Endothelial cell of umbilical vein (primary cell): ENCODE measurements at regions not wholly inside any gene's neighbourhood (a gene's known extent, or its start where the extent isn't known, plus 50 kb on each side); places are given as distances from the start of the nearest gene placed in this dataset.

Source experiments
- BruUV-seq: library from RNA; stranded (reverse); fragments of 400-500 nt; replicated peaks from 2 replicates; lab custom pipeline; 2021; lab: Mats Ljungman, UMichigan
- CTCF ChIA-PET: fragments of 300-600, 350-600 bp; sonication (Branson Sonifier 250); formaldehyde crosslinking; loops from one replicate; lab custom pipeline; 2021; ENCODE audit warnings: antibody characterized with exemption, inconsistent platforms; lab: Charles Lee
- POLR2A ChIA-PET: fragments of 300-600, 350-600 bp; sonication (Branson Sonifier 250); formaldehyde crosslinking; loops from one replicate; lab custom pipeline; 2021; ENCODE audit warnings: antibody characterized with exemption, inconsistent platforms; lab: Charles Lee
- DNase-seq: peaks from one replicate; pipeline ENCODE4 v3.0.0-alpha.2; 2011; ENCODE audit warnings: low read depth, low spot score
- FAIRE-seq: peaks from 2 replicates; lab custom pipeline; 2011; peaks lifted over from hg19 to GRCh38; lab: Jason Lieb, UNC
- H2AFZ ChIP-seq: 2 replicates; pipeline ENCODE4 v1.6.0; 2012; ENCODE audit warnings: low read depth, low read length, control low read depth, inconsistent platforms
- H3K27ac ChIP-seq: 2 replicates; pipeline ENCODE4 v1.5.1; 2011; ENCODE audit warnings: low read depth, mild to moderate bottlenecking, control low read depth, low read length, moderate library complexity; ENCODE audit not compliant: insufficient read depth
- H3K27me3 ChIP-seq, 2 experiments: 2 replicates each; pipeline versions ENCODE4 v1.6.0 to v1.6.1; 2011; ENCODE audit warnings: low read length in 2 of 2, mixed read lengths in 1 of 2; ENCODE audit not compliant: control insufficient read depth in 2 of 2, insufficient read depth in 2 of 2
- H3K36me3 ChIP-seq, 2 experiments: 2 replicates in 1 of 2; 3 replicates in 1 of 2; pipeline ENCODE4 v1.5.1; 2011; ENCODE audit warnings: low read length in 2 of 2, mild to moderate bottlenecking in 1 of 2, moderate library complexity in 1 of 2; ENCODE audit not compliant: control insufficient read depth in 2 of 2, insufficient read depth in 2 of 2; ENCODE audit errors: extremely low read depth in 1 of 2
- H3K4me1 ChIP-seq: 3 replicates; pipeline ENCODE4 v1.5.1; 2011; ENCODE audit warnings: mild to moderate bottlenecking, low read length; ENCODE audit not compliant: control insufficient read depth, insufficient read depth; ENCODE audit errors: extremely low read depth
- H3K4me2 ChIP-seq: 2 replicates; pipeline ENCODE4 v1.6.1; 2011; ENCODE audit warnings: low read length, control low read depth, mixed read lengths; ENCODE audit not compliant: insufficient read depth
- H3K4me3 ChIP-seq, 3 experiments: fragments of 200-600 bp in 1 of 3; sonication (generic), shearing (Covaris generic) in 1 of 3; replicated peaks in 1 of 3; 2 replicates each; pipeline ENCODE4 v1.5.1; 2011 to 2016; ENCODE audit warnings: control low read depth in 3 of 3, low read length in 3 of 3, mild to moderate bottlenecking in 2 of 3, inconsistent platforms in 1 of 3, low read depth in 1 of 3, moderate library complexity in 1 of 3; ENCODE audit not compliant: insufficient read depth in 1 of 3
- H3K79me2 ChIP-seq: 2 replicates; pipeline ENCODE4 v1.6.0; 2012; ENCODE audit warnings: low read length, inconsistent platforms; ENCODE audit not compliant: control insufficient read depth, insufficient read depth
- H3K9ac ChIP-seq: replicated peaks from 2 replicates; pipeline ENCODE3; 2011; ENCODE audit warnings: low read length, control low read depth; ENCODE audit not compliant: insufficient read depth; ENCODE audit errors: extremely low read depth
- H3K9me1 ChIP-seq: replicated peaks from 3 replicates; pipeline ENCODE4 v1.6.0; 2011; ENCODE audit warnings: mild to moderate bottlenecking, low read length; ENCODE audit not compliant: control insufficient read depth, insufficient read depth; ENCODE audit errors: extremely low read depth
- H3K9me3 ChIP-seq: replicated peaks from 2 replicates; pipeline ENCODE4 v1.5.1; 2012; ENCODE audit warnings: low read length, inconsistent platforms; ENCODE audit not compliant: control insufficient read depth, insufficient read depth
- H4K20me1 ChIP-seq: replicated peaks from 2 replicates; pipeline ENCODE3; 2011; ENCODE audit warnings: mild to moderate bottlenecking, low read length; ENCODE audit not compliant: control insufficient read depth, insufficient read depth; ENCODE audit errors: extremely low read depth
- CTCF ChIP-seq, 2 donors: IDR thresholded peaks; 1 replicate in 1 of 2; 2 replicates in 1 of 2; pipeline ENCODE4 v1.5.1; 2011; ENCODE audit warnings: low read length in 2 of 2, mild to moderate bottlenecking in 2 of 2, moderate library complexity in 2 of 2, control low read depth in 1 of 2, inconsistent platforms in 1 of 2, low read depth in 1 of 2; ENCODE audit not compliant: insufficient read depth in 1 of 2; ENCODE audit errors: extremely low read depth in 1 of 2
- EZH2 ChIP-seq: IDR thresholded peaks from 2 replicates; pipeline ENCODE4 v1.6.1; 2012; ENCODE audit warnings: borderline replicate concordance, low read depth, mild to moderate bottlenecking, moderate library complexity, low read length, inconsistent platforms; ENCODE audit not compliant: severe bottlenecking
- FOS ChIP-seq: IDR thresholded peaks from 2 replicates; pipeline ENCODE4 v1.6.1; 2011; ENCODE audit warnings: mild to moderate bottlenecking, low read length, moderate library complexity, borderline replicate concordance; ENCODE audit not compliant: insufficient read depth
- GATA2 ChIP-seq: IDR thresholded peaks from 2 replicates; pipeline ENCODE4 v1.7.0; 2011; ENCODE audit warnings: low read depth, mild to moderate bottlenecking, moderate library complexity, mixed read lengths, low read length; ENCODE audit not compliant: insufficient read length, insufficient read depth
- JUN ChIP-seq: IDR thresholded peaks from 2 replicates; pipeline ENCODE4 v1.6.1; 2011; ENCODE audit warnings: borderline replicate concordance, low read depth; ENCODE audit not compliant: insufficient read length, insufficient read depth
- MAX ChIP-seq: IDR thresholded peaks from 2 replicates; pipeline ENCODE4 v1.6.1; 2011; ENCODE audit not compliant: insufficient read depth, insufficient read length
- MYC ChIP-seq: IDR thresholded peaks from one replicate; pipeline ENCODE4 v1.6.1; 2011; ENCODE audit warnings: mild to moderate bottlenecking, low read depth, low read length
- POLR2A ChIP-seq: IDR thresholded peaks from 2 replicates; pipeline ENCODE4 v1.6.1; 2012; ENCODE audit warnings: low read depth, mild to moderate bottlenecking, control low read depth, low read length
- POLR2AphosphoS5 ChIP-seq: IDR thresholded peaks from 2 replicates; pipeline ENCODE4 v1.6.1; 2012; ENCODE audit warnings: low read depth, mild to moderate bottlenecking, control low read depth, low read length, moderate library complexity; ENCODE audit not compliant: insufficient read depth
- dilution Hi-C: fragments of 300-500 bp; cut with MboI; formaldehyde crosslinking; loops from one replicate; pipeline ENCODE4 v1.15.0; 2019; ENCODE audit warnings: low sequenced_read_pairs; ENCODE audit not compliant: extremely low pct_ligation_motif_present
- intact Hi-C: fragments of 100-400 bp; cut with micrococcal nuclease; formaldehyde crosslinking; loops from one replicate; pipeline ENCODE4 v1.10.0; 2022

GRCh38 chr2:176979981-176980710, 232.4 kb upstream of the HNRNPA3 start:
- no peak for FAIRE-seq
- intact Hi-C loops (no loop called here), dilution Hi-C loops (no loop called here)
- Histone ChIP-seq H2AFZ (no peak overlapping the region), H3K4me1 (no peaks in the 10 kb centered on the region), H4K20me1 (no peaks in the 10 kb centered on the region), H3K27ac (no peak overlapping the region), H3K9ac (no peak overlapping the region), H3K9me1 (no peaks in the 10 kb centered on the region), H3K9me3 (no peaks in the 10 kb centered on the region), H3K79me2 (no peaks in the 10 kb centered on the region), H3K27me3 (no peaks in the 10 kb centered on the region), H3K4me3 (no peak overlapping the region), H3K36me3 (no peaks in the 10 kb centered on the region), H3K4me2 (no peak overlapping the region)
- DNase-seq = no peak
- ChIA-PET POLR2A (no interaction called here), CTCF (interaction anchor here (0.7 kb wide), 1 partner anchor 168 kb away, joined by 3 read pairs; no protein-coding TSS in a partner anchor)
- TF ChIP-seq POLR2AphosphoS5 (no peak), POLR2A (no peak), MYC (no peak), GATA2 (no peak), FOS (no peak), MAX (no peak), CTCF (IDR thresholded peaks at IDR 0.05; ENCODE audit: extremely low read depth in 1 of 2, insufficient read depth in 1 of 2, low read depth in 1 of 2, low read length in 2 of 2) (no peak), EZH2 (no peak), JUN (no peak)
- BruUV-seq = no TSS peak
